PC-3 (cell line): ENCODE measurements at regions not wholly inside any gene's neighbourhood (a gene's known extent, or its start where the extent isn't known, plus 50 kb on each side); places are given as distances from the start of the nearest gene placed in this dataset.

ENCODE experiments used
- CTCF ChIP-seq: fragments of 300-600 bp; sonication (generic); conservative IDR thresholded peaks from 2 replicates; pipeline ENCODE4 v1.5.1; 2017; ENCODE audit warnings: antibody characterized with exemption, low read depth, mild to moderate bottlenecking, low read length
- EZH2 ChIP-seq: fragments of 300-600 bp; sonication (generic); IDR thresholded peaks from one replicate; pipeline ENCODE4 v1.6.1; 2017; ENCODE audit warnings: antibody characterized with exemption, mild to moderate bottlenecking, low read length; ENCODE audit not compliant: unreplicated experiment
- EZH2phosphoT487 ChIP-seq: fragments of 300-600 bp; sonication (generic); IDR thresholded peaks from 2 replicates; pipeline ENCODE4 v1.6.1; 2018; ENCODE audit warnings: mild to moderate bottlenecking, antibody characterized with exemption, low read length, borderline replicate concordance

GRCh38 chrX:122856205-122856604 is 327.9 kb upstream of the GRIA3 start:
- TF ChIP-seq CTCF (no peak), EZH2 (no peak), EZH2phosphoT487 (no peak)
